HCT116 (cell line): ENCODE measurements at regions not wholly inside any gene's neighbourhood (a gene's known extent, or its start where the extent isn't known, plus 50 kb on each side); places are given as distances from the start of the nearest gene placed in this dataset.

Experiments used
- EZH2phosphoT487 ChIP-seq: fragments of 200-600 bp; IDR thresholded peaks from 2 replicates; pipeline ENCODE4 v1.6.1; 2018; ENCODE audit warnings: antibody characterized with exemption, borderline replicate concordance
- FOSL1 ChIP-seq: IDR thresholded peaks from 2 replicates; pipeline ENCODE4 v1.6.1; 2012; ENCODE audit warnings: low read depth

- TF ChIP-seq FOSL1: no peak
- no peak for TF ChIP-seq EZH2phosphoT487
Observed at GRCh38 chr3:87997298-87997697, 61.5 kb downstream of the CGGBP1 start.
